ENCODE measurements at regions not wholly inside any gene's neighbourhood (a gene's known extent, or its start where the extent isn't known, plus 50 kb on each side); places are given as distances from the start of the nearest gene placed in this dataset.

DNA sequence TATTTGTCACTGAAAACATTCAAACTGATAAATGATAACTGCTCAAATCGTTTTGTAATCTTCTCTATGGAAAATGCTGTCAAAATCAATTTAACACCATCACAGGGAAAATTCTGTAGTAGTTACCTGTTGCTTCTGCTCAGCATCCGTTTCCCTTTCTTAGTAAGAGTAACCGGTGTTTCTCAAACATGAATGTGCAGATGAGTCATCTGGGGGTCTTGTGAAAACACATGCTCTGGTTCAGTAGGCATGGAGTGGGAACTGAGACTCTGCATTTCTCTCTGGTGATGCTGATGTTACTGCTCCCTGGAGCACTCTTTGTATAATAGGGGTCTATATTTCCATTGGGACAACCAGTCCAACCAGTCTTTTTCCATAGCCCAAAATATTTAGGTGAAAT is 145.1 kb downstream of the SEMA6D start:
- Histone ChIP-seq H3K4me1 (ENCODE audit: insufficient read depth, low read length, poor library complexity, severe bottlenecking) (no peaks in the 10 kb centered on the region), H2AFZ (ENCODE audit: low read length) (no peak overlapping the region), H3K27ac (ENCODE audit: low read depth, low read length, poor library complexity, severe bottlenecking) (no peak overlapping the region), H3K4me2 (ENCODE audit: low read length) (no peak overlapping the region), H3K9me2 (ENCODE audit: insufficient read depth, low read length) (no peaks in the 10 kb centered on the region), H3K79me2 (ENCODE audit: insufficient read depth, low read depth, low read length) (no peaks in the 10 kb centered on the region), H3K9me3 (ENCODE audit: low read length) (no peaks in the 10 kb centered on the region), H3K4me3 (ENCODE audit: low read depth, low read length, poor library complexity, severe bottlenecking) (no peak overlapping the region), H3K36me3 (ENCODE audit: insufficient read depth, low read length) (no peaks in the 10 kb centered on the region), H4K20me1 (ENCODE audit: insufficient read depth, low read length) (no peaks in the 10 kb centered on the region)
- CTCF ChIA-PET (ENCODE audit: unreplicated experiment): no interaction called here
- BruUV-seq (replicated peaks): no TSS peak
- no peak for DNase-seq (ENCODE audit: low spot score)
- POLR2A ChIA-PET: no interaction called here
- TF ChIP-seq EZH2phosphoT487 (IDR thresholded peaks at IDR 0.05; ENCODE audit: borderline replicate concordance, low read depth, low read length) (no peak), CTCF (conservative IDR thresholded peaks at IDR 0.05; ENCODE audit: low read length) (no peak)
- intact Hi-C loops (cut with micrococcal nuclease; ENCODE audit: unreplicated experiment): no loop called here

- Histone ChIP-seq H3K4me3 (ENCODE audit: low read depth, low read length, poor library complexity, severe bottlenecking) (no peak overlapping the region), H3K9me2 (ENCODE audit: insufficient read depth, low read length) (no peaks in the 10 kb centered on the region), H3K4me2 (ENCODE audit: low read length) (no peak overlapping the region), H3K36me3 (ENCODE audit: insufficient read depth, low read length) (no peaks in the 10 kb centered on the region), H3K79me2 (ENCODE audit: insufficient read depth, low read depth, low read length) (no peaks in the 10 kb centered on the region), H3K4me1 (ENCODE audit: insufficient read depth, low read length, poor library complexity, severe bottlenecking) (no peaks in the 10 kb centered on the region), H3K27ac (ENCODE audit: low read depth, low read length, poor library complexity, severe bottlenecking) (no peak overlapping the region), H3K9me3 (ENCODE audit: low read length) (no peaks in the 10 kb centered on the region), H2AFZ (ENCODE audit: low read length) (no peak overlapping the region), H4K20me1 (ENCODE audit: insufficient read depth, low read length) (no peaks in the 10 kb centered on the region)
- POLR2A ChIA-PET: no interaction called here
- CTCF ChIA-PET (ENCODE audit: unreplicated experiment): no interaction called here
- no peak for TF ChIP-seq CTCF (conservative IDR thresholded peaks at IDR 0.05; ENCODE audit: low read length)
- BruUV-seq (replicated peaks): no TSS peak
- intact Hi-C loops (cut with micrococcal nuclease; ENCODE audit: unreplicated experiment): no loop called here
- no peak for DNase-seq (ENCODE audit: low spot score)
These were observed 149.1 kb downstream of the SEMA6D start for GRCh38 chr15:47866446-47866845.

DNA sequence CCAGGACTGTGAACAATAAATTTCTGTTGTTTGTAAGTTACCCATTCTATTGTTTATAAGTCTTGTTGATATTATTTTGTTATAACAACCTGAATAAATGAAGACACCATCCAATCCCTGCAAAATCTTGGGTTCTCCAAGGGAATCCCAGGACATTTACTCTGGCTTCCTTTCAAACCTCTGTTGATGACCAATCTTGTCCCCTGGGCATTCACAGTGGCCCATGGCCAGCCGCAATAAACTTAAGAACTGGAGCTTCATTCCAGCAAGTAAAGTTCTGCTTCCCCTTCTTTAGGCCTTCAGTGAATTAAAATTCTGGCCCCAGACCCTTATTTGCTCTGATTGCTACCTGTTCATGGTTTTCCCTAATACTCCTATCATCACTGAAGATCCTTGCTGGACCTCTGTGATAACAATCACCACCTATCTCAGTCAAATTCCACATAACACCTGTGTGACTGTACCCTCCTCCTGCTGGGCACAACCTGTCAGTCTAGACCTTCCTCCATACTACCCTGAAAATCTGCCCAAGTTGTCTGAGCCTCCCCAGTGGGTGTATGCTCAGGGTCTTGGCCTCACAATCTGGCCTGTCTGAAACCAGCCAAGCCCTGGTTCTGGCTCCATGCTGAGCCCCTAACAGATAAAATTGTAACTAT is 153.1 kb downstream of the SEMA6D start:
- Histone ChIP-seq H3K4me2 (ENCODE audit: low read length) (no peak overlapping the region), H3K4me1 (ENCODE audit: insufficient read depth, low read length, poor library complexity, severe bottlenecking) (no peaks in the 10 kb centered on the region), H4K20me1 (ENCODE audit: insufficient read depth, low read length) (no peaks in the 10 kb centered on the region), H3K4me3 (ENCODE audit: low read depth, low read length, poor library complexity, severe bottlenecking) (no peak overlapping the region), H3K9me3 (ENCODE audit: low read length) (no peaks in the 10 kb centered on the region), H3K36me3 (ENCODE audit: insufficient read depth, low read length) (no peaks in the 10 kb centered on the region), H3K9me2 (ENCODE audit: insufficient read depth, low read length) (no peaks in the 10 kb centered on the region), H3K79me2 (ENCODE audit: insufficient read depth, low read depth, low read length) (no peaks in the 10 kb centered on the region), H2AFZ (ENCODE audit: low read length) (no peak overlapping the region), H3K27ac (ENCODE audit: low read depth, low read length, poor library complexity, severe bottlenecking) (no peak overlapping the region)
- no peak for TF ChIP-seq CTCF (conservative IDR thresholded peaks at IDR 0.05; ENCODE audit: low read length)
- CTCF ChIA-PET (ENCODE audit: unreplicated experiment): no interaction called here
- POLR2A ChIA-PET: no interaction called here
- DNase-seq (ENCODE audit: low spot score): no peak
- intact Hi-C loops (cut with micrococcal nuclease; ENCODE audit: unreplicated experiment): no loop called here
- no TSS peak for BruUV-seq (replicated peaks)

Data from OCI-LY7 (cell line).